Duodenal mucosa (tissue), 2 donors: ENCODE measurements at regions not wholly inside any gene's neighbourhood (a gene's known extent, or its start where the extent isn't known, plus 50 kb on each side); places are given as distances from the start of the nearest gene placed in this dataset.
"Not testable (repeated sequence)": the region's sequence is repeated elsewhere in the genome, so short reads cannot be mapped to it uniquely, and the experiment has no call there.

Experiments used
- H3K27ac ChIP-seq: one replicate; pipeline ENCODE4 v1.7.0; 2013; ENCODE audit warnings: low read depth, low read length
- H3K27me3 ChIP-seq, 2 donors: one replicate each; pipeline ENCODE4 v1.7.0; 2013; ENCODE audit warnings: low read length in 2 of 2, control low read depth in 1 of 2; ENCODE audit not compliant: insufficient read depth in 2 of 2, control insufficient read depth in 1 of 2
- H3K36me3 ChIP-seq, 2 donors: one replicate each; pipeline ENCODE4 v1.7.0; 2013; ENCODE audit warnings: low read length in 2 of 2, control low read depth in 1 of 2; ENCODE audit not compliant: insufficient read depth in 2 of 2, control insufficient read depth in 1 of 2
- H3K4me1 ChIP-seq, 2 donors: one replicate each; pipeline ENCODE4 v1.7.0; 2013; ENCODE audit warnings: low read length in 2 of 2, control low read depth in 1 of 2; ENCODE audit not compliant: insufficient read depth in 2 of 2, control insufficient read depth in 1 of 2
- H3K4me3 ChIP-seq, 2 donors: one replicate each; pipeline ENCODE4 v1.7.0; 2013; ENCODE audit warnings: low read length in 2 of 2, low read depth in 1 of 2
- H3K9ac ChIP-seq, 2 donors: one replicate each; pipeline ENCODE4 v1.7.0; 2013; ENCODE audit warnings: low read length in 2 of 2, low read depth in 1 of 2
- H3K9me3 ChIP-seq, 2 donors: one replicate each; pipeline ENCODE4 v1.7.0; 2013; ENCODE audit warnings: low read length in 2 of 2, control low read depth in 1 of 2; ENCODE audit not compliant: control insufficient read depth in 1 of 2

GRCh38 chr12:131289807-131290206 is 336.1 kb downstream of the ADGRD1 start:
- H3K36me3 ChIP-seq, H3K27ac ChIP-seq, H3K9me3 ChIP-seq, H3K4me3 ChIP-seq, H3K27me3 ChIP-seq, H3K4me1 ChIP-seq, H3K9ac ChIP-seq: not testable (repeated sequence)

DNA sequence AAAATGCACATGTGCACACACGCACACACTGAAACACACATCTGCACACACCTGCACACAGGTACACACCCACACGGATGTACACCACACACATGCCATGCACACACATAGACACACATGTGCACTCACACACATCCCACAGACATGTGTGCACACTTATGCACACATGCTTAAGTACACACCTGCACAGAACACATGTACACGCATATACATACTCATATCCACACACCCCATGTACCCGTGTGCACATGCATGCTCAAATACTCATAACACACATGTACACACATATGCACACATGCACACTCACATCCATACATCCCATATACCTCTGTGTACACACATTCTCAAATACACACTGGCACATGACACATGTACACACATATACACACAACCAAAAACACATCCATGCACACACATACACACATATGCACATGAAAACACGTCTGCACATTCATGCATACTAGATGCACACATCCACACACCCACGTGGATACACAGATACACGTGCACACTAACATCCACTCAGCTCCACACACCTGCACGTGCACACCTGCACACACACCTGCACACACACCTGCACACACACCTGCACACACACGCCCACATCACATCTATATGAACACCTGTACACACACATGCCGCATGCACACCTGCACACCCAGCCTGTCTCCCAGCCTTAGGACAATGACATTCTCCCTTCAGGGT is 336.7 kb downstream of the ADGRD1 start:
- Histone ChIP-seq H3K4me1 (no peaks in the 10 kb centered on the region), H3K27me3 (no peaks in the 10 kb centered on the region), H3K4me3 (no peak overlapping the region), H3K27ac (no peak overlapping the region), H3K36me3 (no peaks in the 10 kb centered on the region), H3K9ac (no peak overlapping the region), H3K9me3 (no peaks in the 10 kb centered on the region)

DNA sequence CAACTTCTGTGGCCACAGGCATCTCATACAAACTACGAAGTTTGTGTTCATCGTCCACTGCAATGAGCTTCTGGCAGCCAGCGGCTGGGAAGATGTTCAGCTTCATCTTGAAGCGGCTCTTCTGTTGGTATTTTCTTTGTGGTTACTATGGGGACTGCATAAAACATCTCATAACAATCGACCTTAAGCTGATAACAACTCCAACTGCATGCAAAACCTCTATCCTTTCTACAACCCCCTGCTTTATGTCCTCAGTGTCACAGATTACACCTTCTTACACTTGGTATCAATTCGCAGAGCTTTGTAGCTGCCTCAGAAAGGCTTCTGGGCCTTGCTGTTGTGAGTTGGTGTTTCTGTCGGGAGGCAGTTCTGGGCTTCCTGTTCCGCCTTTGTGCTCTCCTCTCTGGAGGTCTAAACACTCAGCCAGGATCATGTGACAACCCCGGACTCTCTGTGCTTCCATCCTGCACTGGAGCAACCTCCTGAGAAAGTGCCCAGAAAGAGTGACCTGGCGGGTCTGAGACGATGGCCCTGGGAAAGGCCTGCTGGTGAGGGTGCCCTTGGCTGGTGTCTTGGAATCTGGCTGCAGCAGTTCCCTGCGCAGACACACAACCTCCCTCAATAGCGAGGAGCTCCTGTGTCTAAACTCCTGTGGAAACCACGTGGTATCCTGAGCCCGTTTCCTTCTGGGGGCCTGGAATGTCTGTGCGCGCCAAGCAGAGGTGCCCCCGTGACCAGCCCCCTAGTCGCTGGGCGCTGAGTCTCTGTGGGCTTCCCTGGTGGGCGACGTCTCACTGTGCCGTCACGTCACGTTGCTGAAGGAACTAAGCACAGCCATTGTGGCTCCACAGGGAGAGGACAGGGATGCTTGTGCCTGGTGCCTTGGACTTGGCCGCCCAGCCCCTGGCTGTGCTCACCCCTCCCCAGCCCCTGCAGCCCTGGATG is 339.6 kb downstream of the ADGRD1 start:
- not testable (repeated sequence) for H3K27ac ChIP-seq, H3K4me1 ChIP-seq, H3K4me3 ChIP-seq, H3K9ac ChIP-seq, H3K27me3 ChIP-seq, H3K36me3 ChIP-seq, H3K9me3 ChIP-seq

DNA sequence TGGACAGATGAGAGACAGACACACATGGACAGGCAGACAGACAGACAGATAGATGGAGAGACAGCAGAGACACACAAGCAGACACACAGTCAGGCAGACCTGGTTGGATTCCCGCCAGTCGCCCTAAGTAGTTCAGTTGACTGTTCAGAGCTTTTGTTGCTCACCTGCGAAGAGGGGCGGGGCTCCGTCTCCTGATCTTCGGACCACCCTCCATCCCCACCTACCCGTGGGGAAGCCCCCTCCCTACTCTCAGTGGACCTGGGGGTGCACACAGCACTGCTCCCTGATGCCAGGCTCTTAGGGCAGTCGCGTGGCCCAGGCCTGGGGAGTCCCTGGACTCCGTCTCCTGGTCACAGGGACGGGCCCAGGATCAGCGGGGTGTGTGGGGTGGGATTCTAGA is 341.0 kb downstream of the ADGRD1 start:
- not testable (repeated sequence) for H3K27me3 ChIP-seq, H3K4me1 ChIP-seq, H3K9ac ChIP-seq, H3K27ac ChIP-seq, H3K4me3 ChIP-seq, H3K9me3 ChIP-seq, H3K36me3 ChIP-seq

DNA sequence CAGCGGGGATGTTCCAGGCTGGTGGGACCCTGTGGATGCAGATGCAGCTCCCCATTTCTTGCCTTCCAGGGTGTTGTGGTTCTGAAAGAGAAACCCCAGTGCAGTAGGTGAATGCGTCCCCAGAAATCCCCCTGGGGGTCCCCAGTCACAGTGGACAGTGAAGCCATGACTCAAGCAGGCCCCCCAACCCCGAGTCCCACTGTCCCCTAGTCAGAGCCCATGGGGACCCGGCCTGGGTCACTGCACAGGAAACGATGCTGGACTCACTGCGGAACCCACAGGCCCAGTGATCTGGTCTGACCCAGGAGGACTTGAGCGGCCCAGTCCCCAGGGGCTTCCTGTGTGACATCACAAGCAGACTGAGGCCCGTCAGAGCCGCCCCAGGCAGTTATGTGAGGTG is 341.4 kb downstream of the ADGRD1 start:
- not testable (repeated sequence) for H3K4me1 ChIP-seq, H3K27ac ChIP-seq, H3K9me3 ChIP-seq, H3K36me3 ChIP-seq, H3K9ac ChIP-seq, H3K27me3 ChIP-seq, H3K4me3 ChIP-seq

DNA sequence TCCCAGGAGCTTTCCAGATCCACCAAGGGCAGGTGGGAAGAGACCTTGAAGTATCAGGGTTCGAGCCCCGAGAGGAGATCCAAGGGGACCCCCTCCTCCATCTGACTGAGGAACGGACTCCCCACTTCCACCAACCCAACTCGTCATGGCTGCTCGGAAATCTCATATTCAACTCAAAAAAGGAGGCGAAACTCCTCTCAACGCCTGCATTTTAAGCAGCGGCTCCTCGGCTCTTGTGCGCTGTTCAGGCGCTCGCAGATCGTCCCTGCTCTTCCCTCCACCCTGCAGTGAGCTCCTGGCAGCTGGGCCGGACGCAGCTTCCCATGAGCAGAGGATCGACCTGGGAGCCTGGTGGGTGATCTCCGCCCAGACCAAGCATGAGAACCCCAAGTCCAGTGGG is 341.9 kb downstream of the ADGRD1 start:
- not testable (repeated sequence) for H3K4me1 ChIP-seq, H3K9me3 ChIP-seq, H3K27me3 ChIP-seq, H3K27ac ChIP-seq, H3K4me3 ChIP-seq, H3K9ac ChIP-seq, H3K36me3 ChIP-seq

DNA sequence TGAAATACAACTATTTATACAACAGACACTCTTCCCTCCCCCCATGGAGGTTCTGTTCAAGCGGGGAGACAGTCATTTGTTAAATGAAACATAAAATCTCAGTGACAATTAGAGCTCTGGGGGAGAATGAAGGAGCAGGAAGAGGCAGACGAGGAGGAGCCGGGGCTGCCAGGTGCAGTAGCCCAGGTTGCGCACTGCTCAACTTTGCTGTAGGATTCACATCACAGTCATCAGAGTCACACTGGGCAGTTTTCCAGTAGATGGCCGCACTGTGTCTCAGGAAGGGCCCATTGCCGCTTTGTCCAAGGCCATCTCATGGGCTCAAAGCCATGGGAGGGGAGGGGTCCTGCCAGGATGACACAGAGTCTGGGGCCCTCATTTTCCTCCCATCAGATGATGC is 342.4 kb downstream of the ADGRD1 start:
- not testable (repeated sequence) for H3K4me3 ChIP-seq, H3K27ac ChIP-seq, H3K4me1 ChIP-seq, H3K9ac ChIP-seq, H3K9me3 ChIP-seq, H3K27me3 ChIP-seq, H3K36me3 ChIP-seq

GRCh38 chr12:131296651-131297050 is 342.9 kb downstream of the ADGRD1 start:
- not testable (repeated sequence) for H3K9ac ChIP-seq, H3K4me3 ChIP-seq, H3K27ac ChIP-seq, H3K4me1 ChIP-seq, H3K36me3 ChIP-seq, H3K9me3 ChIP-seq, H3K27me3 ChIP-seq

GRCh38 chr12:131298526-131299369 is 345.0 kb downstream of the ADGRD1 start:
- not testable (repeated sequence) for H3K9ac ChIP-seq, H3K4me3 ChIP-seq, H3K36me3 ChIP-seq, H3K9me3 ChIP-seq, H3K27me3 ChIP-seq, H3K4me1 ChIP-seq, H3K27ac ChIP-seq

DNA sequence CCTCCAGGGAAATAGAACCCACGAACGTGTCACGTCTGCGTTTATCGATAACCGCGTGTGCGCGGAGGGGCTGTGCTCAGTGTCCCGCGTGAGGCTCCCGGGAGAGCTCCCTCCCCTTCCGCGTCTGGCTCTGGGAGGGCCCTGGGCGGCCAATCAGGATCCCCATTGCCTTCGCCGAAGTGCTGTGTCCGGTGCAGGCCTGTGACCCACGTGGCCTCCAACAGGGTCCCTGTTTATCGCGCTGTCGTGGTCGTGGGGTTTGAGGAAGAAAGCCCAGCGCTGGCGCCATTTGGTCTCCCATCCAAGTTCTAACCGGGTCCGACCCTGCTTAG is 345.6 kb downstream of the ADGRD1 start:
- not testable (repeated sequence) for H3K36me3 ChIP-seq, H3K27me3 ChIP-seq, H3K9ac ChIP-seq, H3K9me3 ChIP-seq, H3K4me1 ChIP-seq, H3K4me3 ChIP-seq, H3K27ac ChIP-seq
